H1 (cell line): ENCODE measurements at regions not wholly inside any gene's neighbourhood (a gene's known extent, or its start where the extent isn't known, plus 50 kb on each side); places are given as distances from the start of the nearest gene placed in this dataset.

Source experiments
- CTCF ChIA-PET: fragments of 300-600 bp; sonication (Branson Sonifier 250); formaldehyde crosslinking; loops from one replicate; lab custom pipeline; 2021; ENCODE audit not compliant: partially characterized antibody; lab: Charles Lee
- POLR2A ChIA-PET: fragments of 300-600 bp; sonication (Branson Sonifier 250); formaldehyde crosslinking; loops from one replicate; lab custom pipeline; 2021; ENCODE audit warnings: inconsistent platforms; ENCODE audit not compliant: partially characterized antibody; lab: Charles Lee
- DNase-seq, 2 experiments: peaks; one replicate each; pipeline versions ENCODE4 v3.0.0 to v3.0.0-alpha.2; 2010 to 2022; ENCODE audit warnings: low spot score in 2 of 2, low read depth in 1 of 2, mixed read lengths in 1 of 2
- FAIRE-seq: peaks from 2 replicates; lab custom pipeline; 2011; peaks lifted over from hg19 to GRCh38; lab: Jason Lieb, UNC
- H2AFZ ChIP-seq: 2 replicates; pipeline ENCODE4 v1.8.1; 2012; ENCODE audit warnings: low read length, inconsistent platforms
- H2AK5ac ChIP-seq: 2 replicates; pipeline ENCODE4 v1.6.1; 2013; ENCODE audit warnings: low read depth, low read length
- H2BK120ac ChIP-seq: replicated peaks from 2 replicates; pipeline ENCODE3; 2013; ENCODE audit warnings: low read depth, low read length, inconsistent platforms
- H2BK12ac ChIP-seq: 2 replicates; pipeline ENCODE4 v1.6.1; 2013; ENCODE audit warnings: low read depth, low read length
- H2BK15ac ChIP-seq: 2 replicates; pipeline ENCODE4 v1.6.1; 2013; ENCODE audit warnings: low read length
- H2BK20ac ChIP-seq: 2 replicates; pipeline ENCODE4 v1.6.1; 2013; ENCODE audit warnings: low read length
- H2BK5ac ChIP-seq: 2 replicates; pipeline ENCODE4 v1.6.1; 2013; ENCODE audit warnings: low read depth, low read length
- H3K14ac ChIP-seq: 2 replicates; pipeline ENCODE4 v1.6.1; 2013; ENCODE audit warnings: inconsistent platforms; ENCODE audit not compliant: insufficient read length
- H3K18ac ChIP-seq: 2 replicates; pipeline ENCODE4 v1.6.1; 2013; ENCODE audit warnings: low read length; ENCODE audit errors: extremely low read depth
- H3K23ac ChIP-seq: 2 replicates; pipeline ENCODE4 v1.6.1; 2013; ENCODE audit warnings: inconsistent platforms; ENCODE audit not compliant: insufficient read length
- H3K23me2 ChIP-seq: 2 replicates; pipeline ENCODE4 v1.6.1; 2013; ENCODE audit warnings: low read depth, low read length
- H3K27ac ChIP-seq: 2 replicates; pipeline ENCODE4 v1.6.1; 2011; ENCODE audit warnings: low read depth, low read length, inconsistent platforms
- H3K27me3 ChIP-seq, 4 experiments: replicated peaks in 1 of 4; 1 replicate in 1 of 4; 2 replicates in 3 of 4; pipeline versions ENCODE4 v1.6.1 to v1.8.1; 2011 to 2013; ENCODE audit warnings: low read length in 3 of 4, mild to moderate bottlenecking in 3 of 4, inconsistent platforms in 2 of 4, mixed read lengths in 2 of 4, moderate library complexity in 1 of 4; ENCODE audit not compliant: control insufficient read depth in 3 of 4, insufficient read depth in 3 of 4; ENCODE audit errors: extremely low read depth in 1 of 4
- H3K36me3 ChIP-seq, 4 experiments: 2 replicates each; pipeline versions ENCODE4 v1.6.1 to v1.8.1; 2011 to 2013; ENCODE audit warnings: mild to moderate bottlenecking in 4 of 4, low read length in 3 of 4, moderate library complexity in 2 of 4, control low read depth in 1 of 4, inconsistent platforms in 1 of 4; ENCODE audit not compliant: insufficient read depth in 4 of 4, control insufficient read depth in 2 of 4
- H3K4ac ChIP-seq: replicated peaks from 2 replicates; pipeline ENCODE3; 2013; ENCODE audit warnings: low read length, low read depth, mixed read lengths, inconsistent platforms; ENCODE audit not compliant: insufficient read length
- H3K4me1 ChIP-seq, 4 experiments: replicated peaks in 1 of 4; 1 replicate in 1 of 4; 2 replicates in 3 of 4; pipeline versions ENCODE4 v1.6.1 to v1.8.1; 2011 to 2013; ENCODE audit warnings: low read length in 3 of 4, inconsistent platforms in 2 of 4, mixed read lengths in 1 of 4; ENCODE audit not compliant: insufficient read depth in 4 of 4, control insufficient read depth in 3 of 4
- H3K4me2 ChIP-seq, 2 experiments: 2 replicates each; pipeline versions ENCODE4 v1.6.1 to v1.8.1; 2011 to 2013; ENCODE audit warnings: low read depth in 2 of 2, low read length in 2 of 2, control low read depth in 1 of 2, inconsistent platforms in 1 of 2, mild to moderate bottlenecking in 1 of 2; ENCODE audit not compliant: insufficient read depth in 1 of 2
- H3K4me3 ChIP-seq, 4 experiments: fragments of 200-600, 300-600 bp in 1 of 4; sonication (generic), shearing (Covaris generic), sonication (Bioruptor Twin) in 1 of 4; 2 replicates each; pipeline versions ENCODE4 v1.5.1 to v1.8.1; 2011 to 2016; ENCODE audit warnings: low read length in 4 of 4, low read depth in 3 of 4, control low read depth in 2 of 4, inconsistent platforms in 2 of 4, mild to moderate bottlenecking in 2 of 4, mixed read lengths in 1 of 4, moderate library complexity in 1 of 4; ENCODE audit not compliant: insufficient read depth in 2 of 4; ENCODE audit errors: extremely low read depth in 1 of 4
- H3K56ac ChIP-seq: replicated peaks from 2 replicates; pipeline ENCODE3; 2013; ENCODE audit warnings: low read depth, mild to moderate bottlenecking, mixed read lengths, low read length, inconsistent platforms; ENCODE audit not compliant: insufficient read length
- H3K79me1 ChIP-seq: 2 replicates; pipeline ENCODE4 v1.6.1; 2013; ENCODE audit warnings: low read depth, low read length, control low read depth
- H3K79me2 ChIP-seq, 2 experiments: 2 replicates each; pipeline versions ENCODE4 v1.6.1 to v1.8.1; 2012 to 2013; ENCODE audit warnings: low read length in 2 of 2, mild to moderate bottlenecking in 2 of 2, inconsistent platforms in 1 of 2; ENCODE audit not compliant: insufficient read depth in 2 of 2, control insufficient read depth in 1 of 2
- H3K9ac ChIP-seq, 4 experiments: replicated peaks in 1 of 4; 1 replicate in 1 of 4; 2 replicates in 3 of 4; pipeline versions ENCODE4 v1.6.1 to v1.8.1; 2011 to 2013; ENCODE audit warnings: low read depth in 3 of 4, low read length in 3 of 4, control low read depth in 2 of 4, mild to moderate bottlenecking in 2 of 4, moderate library complexity in 2 of 4, inconsistent platforms in 1 of 4; ENCODE audit errors: extremely low read depth in 1 of 4
- H3K9me3 ChIP-seq, 2 experiments: 2 replicates each; pipeline versions ENCODE4 v1.6.1 to v1.8.1; 2012 to 2013; ENCODE audit warnings: mild to moderate bottlenecking in 2 of 2, moderate library complexity in 2 of 2, control low read depth in 1 of 2, inconsistent platforms in 1 of 2, low read depth in 1 of 2, low read length in 1 of 2, mixed read lengths in 1 of 2; ENCODE audit not compliant: insufficient read depth in 2 of 2
- H4K20me1 ChIP-seq, 2 experiments: replicated peaks in 1 of 2; 2 replicates each; pipeline versions ENCODE3 to v1.8.1; 2011 to 2013; ENCODE audit warnings: inconsistent platforms in 2 of 2, low read length in 2 of 2, mild to moderate bottlenecking in 1 of 2; ENCODE audit not compliant: insufficient read depth in 2 of 2, control insufficient read depth in 1 of 2
- H4K5ac ChIP-seq: 2 replicates; pipeline ENCODE4 v1.6.1; 2013; ENCODE audit warnings: low read length, low read depth, mixed read lengths, inconsistent platforms; ENCODE audit not compliant: insufficient read length
- H4K8ac ChIP-seq: 2 replicates; pipeline ENCODE4 v1.8.0; 2013; ENCODE audit warnings: mild to moderate bottlenecking, moderate library complexity, low read length, inconsistent platforms; ENCODE audit not compliant: insufficient read depth; ENCODE audit errors: extremely low read depth
- H4K91ac ChIP-seq: replicated peaks from 2 replicates; pipeline ENCODE3; 2013; ENCODE audit warnings: low read length, mixed read lengths, inconsistent platforms; ENCODE audit not compliant: insufficient read length
- CBX5 ChIP-seq: fragments of 300-800, 300-1000 bp; sonication (generic); IDR thresholded peaks from 2 replicates; pipeline ENCODE4 v1.7.1; 2016; ENCODE audit warnings: antibody characterized with exemption, low read length, low read depth
- FOSL1 ChIP-seq: IDR thresholded peaks from 2 replicates; pipeline ENCODE4 v1.6.1; 2011; ENCODE audit warnings: mild to moderate bottlenecking, low read depth, low read length, moderate library complexity; ENCODE audit not compliant: insufficient read depth
- KDM5A ChIP-seq: fragments of 200-600 bp; IDR thresholded peaks from 2 replicates; pipeline ENCODE4 v1.7.1; 2012; ENCODE audit warnings: mild to moderate bottlenecking, low read length, inconsistent platforms, mixed read lengths
- POLR2A ChIP-seq, 2 experiments: IDR thresholded peaks; 1 replicate in 1 of 2; 2 replicates in 1 of 2; pipeline ENCODE4 v1.6.1; 2011; ENCODE audit warnings: low read depth in 2 of 2, low read length in 2 of 2, mild to moderate bottlenecking in 2 of 2; ENCODE audit errors: control extremely low read depth in 1 of 2
- POLR2AphosphoS5 ChIP-seq: IDR thresholded peaks from 2 replicates; pipeline ENCODE4 v1.6.1; 2011; ENCODE audit warnings: low read depth, low read length
- RBBP5 ChIP-seq: IDR thresholded peaks from 2 replicates; pipeline ENCODE4 v1.7.1; 2012; ENCODE audit warnings: low read depth, mild to moderate bottlenecking, inconsistent platforms, low read length, moderate library complexity, borderline replicate concordance
- SRF ChIP-seq: IDR thresholded peaks from 2 replicates; pipeline ENCODE4 v1.6.1; 2011; ENCODE audit warnings: mild to moderate bottlenecking, low read depth, low read length, moderate library complexity
- TAF7 ChIP-seq: optimal IDR thresholded peaks from 2 replicates; pipeline ENCODE3; 2011; ENCODE audit warnings: low read depth, mild to moderate bottlenecking, inconsistent platforms, low read length, moderate library complexity, borderline replicate concordance
- TEAD4 ChIP-seq: IDR thresholded peaks from 2 replicates; pipeline ENCODE4 v1.6.1; 2012; ENCODE audit warnings: low read depth, low read length, inconsistent platforms, mixed read lengths
- ZNF274 ChIP-seq: IDR thresholded peaks from 2 replicates; pipeline ENCODE4 v1.7.0; 2012; ENCODE audit warnings: low read length, borderline replicate concordance; ENCODE audit errors: extremely low read depth

GRCh38 chr4:116638592-116638991, 446.8 kb downstream of the TRAM1L1 start:
- H3K9ac ChIP-seq, result no peak overlapping the region
- no peak for FAIRE-seq
- POLR2A ChIA-PET, result no interaction called here

More at GRCh38 chr4:116638592-116638991, 446.8 kb downstream of the TRAM1L1 start:
- Histone ChIP-seq H3K4ac (no peak overlapping the region), H3K79me2 (no peaks in the 10 kb centered on the region), H3K36me3 (no peaks in the 10 kb centered on the region), H3K27ac (no peak overlapping the region), H3K79me1 (no peaks in the 10 kb centered on the region), H3K9me3 (no peaks in the 10 kb centered on the region), H3K14ac (no peak overlapping the region), H3K23me2 (no peaks in the 10 kb centered on the region), H4K20me1 (no peaks in the 10 kb centered on the region), H2AK5ac (no peak overlapping the region), H3K4me1 (no peaks in the 10 kb centered on the region), H4K5ac (no peak overlapping the region), H4K8ac (no peak overlapping the region), H3K18ac (no peak overlapping the region), H2BK5ac (no peak overlapping the region), H2BK120ac (no peak overlapping the region), H3K27me3 (no peaks in the 10 kb centered on the region), H2AFZ (no peak overlapping the region), H2BK12ac (no peak overlapping the region), H3K23ac (no peak overlapping the region), H3K4me3 (no peak overlapping the region), H3K4me2 (no peak overlapping the region), H2BK15ac (no peak overlapping the region), H3K56ac (no peak overlapping the region), H4K91ac (no peak overlapping the region), H2BK20ac (no peak overlapping the region)
- TF ChIP-seq ZNF274 (no peak), FOSL1 (no peak), KDM5A (no peak), POLR2AphosphoS5 (no peak), TAF7 (no peak), POLR2A (IDR thresholded peaks at IDR 0.05; ENCODE audit: control extremely low read depth in 1 of 2, low read depth in 2 of 2, low read length in 2 of 2) (no peak), CBX5 (no peak), TEAD4 (no peak), RBBP5 (no peak), SRF (no peak)
- no peak for DNase-seq
- CTCF ChIA-PET, result no interaction called here
